ENCODE measurements at regions not wholly inside any gene's neighbourhood (a gene's known extent, or its start where the extent isn't known, plus 50 kb on each side); places are given as distances from the start of the nearest gene placed in this dataset.

DNA sequence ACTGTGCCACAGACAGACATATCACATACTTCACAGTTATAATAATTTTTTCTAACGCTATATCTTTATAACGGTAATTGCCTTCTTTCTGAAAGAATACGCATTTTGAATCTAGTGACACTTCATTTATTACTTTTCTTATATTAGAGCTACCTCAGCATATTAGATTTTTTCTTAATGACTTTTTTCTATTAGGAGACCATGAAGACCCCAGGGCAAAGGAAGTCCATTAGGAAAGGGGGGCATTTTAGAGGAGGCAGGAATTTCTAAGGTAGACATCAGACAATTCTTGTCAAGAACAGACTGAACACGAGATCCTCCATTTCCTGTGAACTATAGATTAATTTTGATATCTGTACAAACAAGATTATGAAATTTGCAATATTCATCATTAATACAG is 90.5 kb upstream of the NSMCE3 start:
- no CpG with 5 or more reads among the region's 4 CpGs for WGBS, 2 experiments (ENCODE audit: extremely low coverage in 2 of 2, insufficient read length in 1 of 2)
- ChIA-PET POLR2A (ENCODE audit: unreplicated experiment) (no interaction called here), CTCF (no interaction called here)
- no peak for DNase-seq
- Histone ChIP-seq H2AFZ (replicated peaks; ENCODE audit: low read length, poor library complexity) (no peak overlapping the region), H2BK20ac (ENCODE audit: low read depth, low read length) (no peak overlapping the region), H3K4me3 (ENCODE audit: insufficient read depth, low read depth, low read length) (no peak overlapping the region), H4K20me1 (ENCODE audit: insufficient read depth, low read length) (no peaks in the 10 kb centered on the region), H2AK5ac (ENCODE audit: low read depth, low read length) (no peak overlapping the region), H3K27me3 (ENCODE audit: control insufficient read depth, insufficient read depth, low read length) (no peaks in the 10 kb centered on the region; the same call in 1 of the 2 replicates), H3K27ac (ENCODE audit: insufficient read depth, low read length) (no peak overlapping the region), H3K4me2 (ENCODE audit: low read depth, low read length) (no peak overlapping the region), H3K9me1 (ENCODE audit: insufficient read depth, low read length) (no peaks in the 10 kb centered on the region), H2BK15ac (ENCODE audit: low read depth, low read length) (no peak overlapping the region), H3K9ac (ENCODE audit: low read depth, low read length) (no peak overlapping the region), H3K36me3 (ENCODE audit: control insufficient read depth, insufficient read depth, low read length) (no peaks in the 10 kb centered on the region), H3K79me1 (ENCODE audit: low read depth in 1 of 2, low read length in 2 of 2) (no peaks in the 10 kb centered on the region), H3K9me3 (ENCODE audit: control insufficient read depth, insufficient read depth, low read length) (no peaks in the 10 kb centered on the region), H2BK5ac (ENCODE audit: low read depth, low read length, poor library complexity, severe bottlenecking) (no peak overlapping the region), H4K5ac (ENCODE audit: low read depth, low read length) (no peak overlapping the region), H4K8ac (ENCODE audit: low read depth in 2 of 2, low read length in 2 of 2) (no peak overlapping the region), H3K14ac (replicated peaks; ENCODE audit: low read depth, low read length) (no peak overlapping the region), H2BK120ac (ENCODE audit: low read depth, low read length) (no peak overlapping the region), H3K18ac (ENCODE audit: low read depth, low read length) (no peak overlapping the region), H3K4ac (ENCODE audit: low read depth, low read length) (no peak overlapping the region), H3K4me1 (ENCODE audit: control insufficient read depth, insufficient read depth, low read length) (0 out of 2 replicates have a peak, but pooled peaks cover 2% of the 10 kb centered on the region), H4K91ac (ENCODE audit: insufficient read depth, low read depth, low read length) (no peak overlapping the region), H3K23ac (ENCODE audit: low read depth, low read length) (no peak overlapping the region), H3K56ac (ENCODE audit: extremely low read depth, insufficient read depth, low read length) (no peak overlapping the region), H2AK9ac (replicated peaks; ENCODE audit: low read depth, low read length, poor library complexity) (no peak overlapping the region)
- dilution Hi-C loops (cut with HindIII; ENCODE audit: low sequenced_read_pairs, unreplicated experiment): no loop called here
- no TSS peak for BruUV-seq (replicated peaks)
- TF ChIP-seq MAFK (IDR thresholded peaks at IDR 0.05; ENCODE audit: low read depth, low read length): no peak
- no peak for TF ChIP-seq CHD1 (IDR thresholded peaks at IDR 0.05; ENCODE audit: low read depth, low read length)
- TF ChIP-seq BHLHE40 (IDR thresholded peaks at IDR 0.05; ENCODE audit: low read depth, low read length): no peak
- no peak for TF ChIP-seq CEBPB (IDR thresholded peaks at IDR 0.05; ENCODE audit: low read depth, low read length)
- TF ChIP-seq, protein P1, sequence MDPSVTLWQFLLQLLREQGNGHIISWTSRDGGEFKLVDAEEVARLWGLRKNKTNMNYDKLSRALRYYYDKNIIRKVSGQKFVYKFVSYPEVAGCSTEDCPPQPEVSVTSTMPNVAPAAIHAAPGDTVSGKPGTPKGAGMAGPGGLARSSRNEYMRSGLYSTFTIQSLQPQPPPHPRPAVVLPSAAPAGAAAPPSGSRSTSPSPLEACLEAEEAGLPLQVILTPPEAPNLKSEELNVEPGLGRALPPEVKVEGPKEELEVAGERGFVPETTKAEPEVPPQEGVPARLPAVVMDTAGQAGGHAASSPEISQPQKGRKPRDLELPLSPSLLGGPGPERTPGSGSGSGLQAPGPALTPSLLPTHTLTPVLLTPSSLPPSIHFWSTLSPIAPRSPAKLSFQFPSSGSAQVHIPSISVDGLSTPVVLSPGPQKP (IDR thresholded peaks at IDR 0.05; ENCODE audit: borderline replicate concordance, low read depth, low read length): no peak
- TF ChIP-seq NFE2L2 (IDR thresholded peaks at IDR 0.05; ENCODE audit: low read depth, low read length): no peak
- TF ChIP-seq RCOR1 (IDR thresholded peaks at IDR 0.05; ENCODE audit: insufficient replicate concordance, low read length): no peak
- no peak for TF ChIP-seq POLR2A (IDR thresholded peaks at IDR 0.05; ENCODE audit: low read depth, low read length)
- no peak for TF ChIP-seq MXI1 (IDR thresholded peaks at IDR 0.05; ENCODE audit: borderline replicate concordance, low read depth, low read length)
- TF ChIP-seq MAZ (IDR thresholded peaks at IDR 0.05; ENCODE audit: borderline replicate concordance, low read depth, low read length): no peak
- TF ChIP-seq FOS (IDR thresholded peaks at IDR 0.05; ENCODE audit: low read depth, low read length): no peak
- TF ChIP-seq RFX5 (IDR thresholded peaks at IDR 0.05; ENCODE audit: low read depth, low read length): no peak
- no peak for TF ChIP-seq SMC3 (IDR thresholded peaks at IDR 0.05; ENCODE audit: low read depth, low read length)
- TF ChIP-seq, protein P2, sequence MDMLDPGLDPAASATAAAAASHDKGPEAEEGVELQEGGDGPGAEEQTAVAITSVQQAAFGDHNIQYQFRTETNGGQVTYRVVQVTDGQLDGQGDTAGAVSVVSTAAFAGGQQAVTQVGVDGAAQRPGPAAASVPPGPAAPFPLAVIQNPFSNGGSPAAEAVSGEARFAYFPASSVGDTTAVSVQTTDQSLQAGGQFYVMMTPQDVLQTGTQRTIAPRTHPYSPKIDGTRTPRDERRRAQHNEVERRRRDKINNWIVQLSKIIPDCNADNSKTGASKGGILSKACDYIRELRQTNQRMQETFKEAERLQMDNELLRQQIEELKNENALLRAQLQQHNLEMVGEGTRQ (IDR thresholded peaks at IDR 0.05; ENCODE audit: low read depth, low read length): no peak
- in situ Hi-C loops (cut with MboI; ENCODE audit: low sequenced_read_pairs): no loop called here
- no peak for ATAC-seq (ENCODE audit: low read depth)
- intact Hi-C loops (cut with micrococcal nuclease): no loop called here
